ENCODE measurements at regions not wholly inside any gene's neighbourhood (a gene's known extent, or its start where the extent isn't known, plus 50 kb on each side); places are given as distances from the start of the nearest gene placed in this dataset.

- no peaks in the 10 kb centered on the region for H3K27me3 ChIP-seq
- DNase-seq (ENCODE audit: low spot score in 2 of 2) = no peak
- TF ChIP-seq CTCF (IDR thresholded peaks at IDR 0.05) = no peak
- TF ChIP-seq POLR2AphosphoS5 (IDR thresholded peaks at IDR 0.05) = no peak
- no peak overlapping the region for H3K4me3 ChIP-seq
- 73% methylated on average over 4 of the region's 4 CpGs for WGBS
- no peaks in the 10 kb centered on the region for H3K36me3 ChIP-seq
- no peak overlapping the region for H3K27ac ChIP-seq
- H3K9me3 ChIP-seq = no peaks in the 10 kb centered on the region
- no peaks in the 10 kb centered on the region for H3K4me1 ChIP-seq
Measured at GRCh38 chr2:53040536-53041229, 726.9 kb upstream of the CHAC2 start.

GRCh38 chr2:53036196-53036595 lies 731.4 kb upstream of the CHAC2 start:
- no peak overlapping the region for H3K4me3 ChIP-seq
- no peaks in the 10 kb centered on the region for H3K4me1 ChIP-seq
- no peaks in the 10 kb centered on the region for H3K27me3 ChIP-seq
- no peak overlapping the region for H3K27ac ChIP-seq
- H3K36me3 ChIP-seq = no peaks in the 10 kb centered on the region
- WGBS = 21% methylated on average over 1 of the region's 1 CpG
- TF ChIP-seq CTCF (IDR thresholded peaks at IDR 0.05) (no peak), POLR2A (IDR thresholded peaks at IDR 0.05) (no peak), EP300 (IDR thresholded peaks at IDR 0.05) (no peak), POLR2AphosphoS5 (IDR thresholded peaks at IDR 0.05) (no peak)
- H3K9me3 ChIP-seq = no peaks in the 10 kb centered on the region
- DNase-seq (ENCODE audit: low spot score in 2 of 2) = no peak

- Histone ChIP-seq H3K27ac (no peak overlapping the region), H3K27me3 (no peaks in the 10 kb centered on the region), H3K4me3 (no peak overlapping the region), H3K4me1 (no peaks in the 10 kb centered on the region), H3K9me3 (no peaks in the 10 kb centered on the region), H3K36me3 (no peaks in the 10 kb centered on the region)
- DNase-seq (ENCODE audit: low spot score in 2 of 2) = no peak
- TF ChIP-seq POLR2AphosphoS5 (IDR thresholded peaks at IDR 0.05) (no peak), POLR2A (IDR thresholded peaks at IDR 0.05) (no peak), EP300 (IDR thresholded peaks at IDR 0.05) (no peak), CTCF (IDR thresholded peaks at IDR 0.05) (no peak)
- WGBS = 72% methylated on average over 1 of the region's 1 CpG
Measured at GRCh38 chr2:53035153-53035552, 732.5 kb upstream of the CHAC2 start.

- Histone ChIP-seq H3K4me3 (no peak overlapping the region), H3K9me3 (no peaks in the 10 kb centered on the region), H3K27ac (no peak overlapping the region), H3K27me3 (no peaks in the 10 kb centered on the region), H3K4me1 (no peaks in the 10 kb centered on the region), H3K36me3 (no peaks in the 10 kb centered on the region)
- TF ChIP-seq CTCF (IDR thresholded peaks at IDR 0.05) (no peak), EP300 (IDR thresholded peaks at IDR 0.05) (no peak), POLR2AphosphoS5 (IDR thresholded peaks at IDR 0.05) (no peak)
- DNase-seq (ENCODE audit: low spot score in 2 of 2) = no peak
Measured at GRCh38 chr2:53033411-53033810, 734.2 kb upstream of the CHAC2 start.

GRCh38 chr2:53028746-53029423 lies 738.7 kb upstream of the CHAC2 start:
- DNase-seq (ENCODE audit: low spot score in 2 of 2) = no peak
- TF ChIP-seq POLR2A (IDR thresholded peaks at IDR 0.05) (no peak), EP300 (IDR thresholded peaks at IDR 0.05) (no peak), CTCF (IDR thresholded peaks at IDR 0.05) (no peak), POLR2AphosphoS5 (IDR thresholded peaks at IDR 0.05) (no peak)
- WGBS = 86% methylated on average over 6 of the region's 6 CpGs
- H3K9me3 ChIP-seq = no peaks in the 10 kb centered on the region
- H3K4me1 ChIP-seq = no peaks in the 10 kb centered on the region
- H3K4me3 ChIP-seq = no peak overlapping the region
- H3K27me3 ChIP-seq = no peaks in the 10 kb centered on the region
- H3K36me3 ChIP-seq = no peaks in the 10 kb centered on the region
- no peak overlapping the region for H3K27ac ChIP-seq

All from suprapubic skin (tissue), 4 donors.